ENCODE measurements at regions not wholly inside any gene's neighbourhood (a gene's known extent, or its start where the extent isn't known, plus 50 kb on each side); places are given as distances from the start of the nearest gene placed in this dataset.

DNA sequence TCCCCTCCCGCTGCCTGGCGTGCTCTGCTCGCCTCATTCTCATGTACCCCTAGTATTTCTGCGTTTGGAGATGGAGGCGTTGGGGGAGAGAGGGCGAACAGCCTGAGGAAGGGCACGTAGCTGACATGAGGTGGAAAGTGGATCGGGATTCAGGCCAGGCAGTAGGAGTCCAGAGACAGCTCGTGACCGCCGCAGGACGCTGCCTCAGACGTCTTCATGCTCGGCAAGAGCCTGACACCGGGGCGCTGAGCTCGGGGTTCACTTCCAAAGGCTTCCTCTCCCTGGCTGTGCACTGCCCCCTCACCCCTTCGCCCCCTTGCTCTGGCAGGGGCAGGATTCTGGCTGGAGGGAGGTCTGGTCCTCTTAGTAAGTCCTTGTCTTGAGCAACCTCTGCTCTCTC lies 374.4 kb upstream of the MKI67 start:
- intact Hi-C loops (cut with DNase I) = no loop called here
- no peaks in the 10 kb centered on the region for H3K27me3 ChIP-seq
- no peak overlapping the region for H3K4me3 ChIP-seq
- H3K36me3 ChIP-seq = no peaks in the 10 kb centered on the region
- H3K4me1 ChIP-seq = no peaks in the 10 kb centered on the region
- no peak for TF ChIP-seq POLR2A (IDR thresholded peaks at IDR 0.05)
- TF ChIP-seq, protein P1, sequence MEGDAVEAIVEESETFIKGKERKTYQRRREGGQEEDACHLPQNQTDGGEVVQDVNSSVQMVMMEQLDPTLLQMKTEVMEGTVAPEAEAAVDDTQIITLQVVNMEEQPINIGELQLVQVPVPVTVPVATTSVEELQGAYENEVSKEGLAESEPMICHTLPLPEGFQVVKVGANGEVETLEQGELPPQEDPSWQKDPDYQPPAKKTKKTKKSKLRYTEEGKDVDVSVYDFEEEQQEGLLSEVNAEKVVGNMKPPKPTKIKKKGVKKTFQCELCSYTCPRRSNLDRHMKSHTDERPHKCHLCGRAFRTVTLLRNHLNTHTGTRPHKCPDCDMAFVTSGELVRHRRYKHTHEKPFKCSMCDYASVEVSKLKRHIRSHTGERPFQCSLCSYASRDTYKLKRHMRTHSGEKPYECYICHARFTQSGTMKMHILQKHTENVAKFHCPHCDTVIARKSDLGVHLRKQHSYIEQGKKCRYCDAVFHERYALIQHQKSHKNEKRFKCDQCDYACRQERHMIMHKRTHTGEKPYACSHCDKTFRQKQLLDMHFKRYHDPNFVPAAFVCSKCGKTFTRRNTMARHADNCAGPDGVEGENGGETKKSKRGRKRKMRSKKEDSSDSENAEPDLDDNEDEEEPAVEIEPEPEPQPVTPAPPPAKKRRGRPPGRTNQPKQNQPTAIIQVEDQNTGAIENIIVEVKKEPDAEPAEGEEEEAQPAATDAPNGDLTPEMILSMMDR (IDR thresholded peaks at IDR 0.05) = no peak
- no peak overlapping the region for H3K27ac ChIP-seq
- WGBS (ENCODE audit: insufficient coverage, low coverage, low lambda C conversion rate, missing lambda C conversion rate) = 63% methylated on average over 2 of the region's 18 CpGs
- ATAC-seq = no peak
- no peaks in the 10 kb centered on the region for H3K9me3 ChIP-seq
- peak in 1 of 3 donors; percentile 39 for DNase-seq

DNA sequence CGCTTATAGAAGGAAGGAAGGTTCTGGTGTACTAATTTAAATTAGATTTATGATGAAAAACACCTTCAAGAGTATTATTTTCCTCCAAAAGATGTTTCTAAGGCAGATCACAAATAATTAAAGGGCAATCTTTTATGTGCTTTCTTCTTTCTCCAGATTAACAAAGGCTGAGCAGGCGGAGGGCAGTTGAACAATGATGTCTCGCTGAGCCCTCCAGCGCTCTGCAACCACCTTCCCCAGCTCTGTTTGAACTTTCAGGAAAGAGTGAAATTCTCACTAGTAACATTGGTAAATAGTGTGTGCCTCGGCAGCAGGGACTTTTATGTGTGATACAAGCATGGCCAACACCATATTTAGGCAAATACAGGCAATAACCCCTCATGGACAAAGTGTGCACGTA lies 379.1 kb upstream of the MKI67 start:
- intact Hi-C loops (cut with DNase I) = no loop called here
- Histone ChIP-seq H3K4me3 (no peak overlapping the region), H3K27me3 (no peaks in the 10 kb centered on the region), H3K27ac (no peak overlapping the region), H3K36me3 (no peaks in the 10 kb centered on the region), H3K9me3 (no peaks in the 10 kb centered on the region), H3K4me1 (no peaks in the 10 kb centered on the region)
- 52% methylated on average over 6 of the region's 6 CpGs for WGBS (ENCODE audit: insufficient coverage, low coverage, low lambda C conversion rate, missing lambda C conversion rate)
- ATAC-seq (no peak), DNase-seq (no peak)
- TF ChIP-seq, protein P1 (IDR thresholded peaks at IDR 0.05) = no peak
- TF ChIP-seq POLR2A (IDR thresholded peaks at IDR 0.05) = no peak

DNA sequence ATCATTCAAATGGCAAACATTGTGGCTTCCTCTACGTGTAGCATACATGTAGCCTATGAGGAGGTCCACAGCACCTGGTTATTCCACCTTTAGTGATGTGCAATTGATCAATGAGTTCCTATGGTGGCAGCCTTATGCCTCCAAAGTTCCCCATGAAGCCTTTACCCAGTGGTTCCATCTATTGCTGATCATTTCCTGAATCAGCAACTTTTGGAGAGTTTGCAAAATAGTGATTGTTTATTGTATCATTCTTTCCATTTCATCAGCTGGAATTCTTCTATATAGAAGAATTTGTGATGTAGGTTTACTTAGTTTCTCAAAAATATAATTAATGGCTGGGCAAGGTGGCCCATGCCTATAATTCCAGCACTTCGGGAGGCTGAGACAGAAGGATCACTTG lies 380.2 kb upstream of the MKI67 start:
- H3K9me3 ChIP-seq = no peaks in the 10 kb centered on the region
- H3K4me3 ChIP-seq = no peak overlapping the region
- H3K4me1 ChIP-seq = no peaks in the 10 kb centered on the region
- no peak overlapping the region for H3K27ac ChIP-seq
- ATAC-seq = no peak
- H3K36me3 ChIP-seq = no peaks in the 10 kb centered on the region
- WGBS (ENCODE audit: insufficient coverage, low coverage, low lambda C conversion rate, missing lambda C conversion rate) = 53% methylated on average over 2 of the region's 2 CpGs
- no peak for TF ChIP-seq POLR2A (IDR thresholded peaks at IDR 0.05)
- TF ChIP-seq, protein P1 (IDR thresholded peaks at IDR 0.05) = no peak
- no peaks in the 10 kb centered on the region for H3K27me3 ChIP-seq
- intact Hi-C loops (cut with DNase I) = no loop called here
- DNase-seq = no peak

DNA sequence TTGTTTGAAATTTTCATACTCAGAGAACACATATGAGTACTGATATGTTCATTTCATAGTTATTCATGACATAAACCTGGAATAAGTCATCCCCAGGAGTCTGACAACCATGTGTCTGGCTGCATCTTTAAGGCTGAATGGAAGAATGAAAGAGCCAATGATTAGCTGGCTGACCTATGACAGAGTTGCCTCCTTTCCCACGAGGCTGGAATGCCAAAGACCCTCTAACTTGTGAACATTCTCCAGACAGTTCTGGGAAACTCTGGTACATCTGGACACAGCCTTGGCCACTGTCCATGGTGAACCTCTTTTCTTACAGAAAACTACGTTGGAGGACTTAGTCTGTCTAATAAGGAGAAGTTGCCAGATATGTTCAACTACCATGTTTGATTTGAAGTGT lies 380.8 kb upstream of the MKI67 start:
- DNase-seq (no peak), ATAC-seq (no peak)
- Histone ChIP-seq H3K36me3 (no peaks in the 10 kb centered on the region), H3K27ac (no peak overlapping the region), H3K27me3 (no peaks in the 10 kb centered on the region), H3K4me1 (no peaks in the 10 kb centered on the region), H3K4me3 (no peak overlapping the region), H3K9me3 (no peaks in the 10 kb centered on the region)
- TF ChIP-seq, protein P1 (IDR thresholded peaks at IDR 0.05) = no peak
- no peak for TF ChIP-seq POLR2A (IDR thresholded peaks at IDR 0.05)
- 12% methylated on average over 2 of the region's 2 CpGs for WGBS (ENCODE audit: insufficient coverage, low coverage, low lambda C conversion rate, missing lambda C conversion rate)
- intact Hi-C loops (cut with DNase I) = no loop called here

DNA sequence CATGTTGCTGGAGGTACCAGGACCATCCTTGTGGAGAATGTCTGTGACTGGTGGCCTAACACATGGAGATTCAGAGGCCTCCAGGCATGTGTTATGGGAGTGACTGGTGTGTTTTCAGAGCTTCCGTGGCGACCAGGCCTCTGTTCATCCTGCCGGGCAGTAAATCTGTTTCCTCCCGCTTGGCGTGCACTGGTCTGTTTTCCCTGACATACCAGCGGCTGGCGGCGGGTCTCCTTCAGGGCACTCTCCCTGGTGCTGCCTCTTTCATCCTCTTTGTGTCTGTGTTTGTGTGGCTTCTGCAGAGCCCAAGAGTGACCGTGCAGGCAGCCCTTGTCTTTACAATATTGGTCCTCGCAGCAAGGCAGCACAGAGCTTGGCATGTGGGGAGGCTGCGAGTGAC lies 385.1 kb upstream of the MKI67 start:
- Histone ChIP-seq H3K27ac (no peak overlapping the region), H3K4me1 (no peaks in the 10 kb centered on the region), H3K36me3 (no peaks in the 10 kb centered on the region), H3K4me3 (no peak overlapping the region), H3K9me3 (no peaks in the 10 kb centered on the region), H3K27me3 (no peaks in the 10 kb centered on the region)
- intact Hi-C loops (cut with DNase I) = no loop called here
- ATAC-seq (no peak), DNase-seq (no peak)
- 52% methylated on average over 9 of the region's 11 CpGs for WGBS (ENCODE audit: insufficient coverage, low coverage, low lambda C conversion rate, missing lambda C conversion rate)
- TF ChIP-seq, protein P1 (IDR thresholded peaks at IDR 0.05) = no peak
- no peak for TF ChIP-seq POLR2A (IDR thresholded peaks at IDR 0.05)
